ENCODE measurements at regions not wholly inside any gene's neighbourhood (a gene's known extent, or its start where the extent isn't known, plus 50 kb on each side); places are given as distances from the start of the nearest gene placed in this dataset.

- WGBS, 2 donors, result 25 to 64% methylated on average over 1 of the region's 1 CpG
These were observed 627.3 kb downstream of the PLOD2 start for GRCh38 chr3:145533696-145534095.

GRCh38 chr3:145536461-145536860 lies 624.5 kb downstream of the PLOD2 start:
- Histone ChIP-seq H3K27ac (no peak overlapping the region), H3K36me3 (replicated peaks in 1 of 2; ENCODE audit: insufficient read depth in 1 of 2, low read depth in 2 of 2) (no peaks in the 10 kb centered on the region), H3K9me3 (no peaks in the 10 kb centered on the region), H3K4me1 (no peaks in the 10 kb centered on the region), H3K27me3 (no peaks in the 10 kb centered on the region), H3K4me3 (no peak overlapping the region)
- intact Hi-C loops (cut with DNase I), result no loop called here
- no peak for DNase-seq
- no peak for TF ChIP-seq POLR2A (IDR thresholded peaks at IDR 0.05)
- no peak for TF ChIP-seq CTCF (IDR thresholded peaks at IDR 0.05)
- ATAC-seq, result no peak

More at GRCh38 chr3:145533696-145534095, 627.3 kb downstream of the PLOD2 start:
- DNase-seq, result no peak
- Histone ChIP-seq H3K27ac (no peak overlapping the region), H3K36me3 (replicated peaks in 1 of 2; ENCODE audit: insufficient read depth in 1 of 2, low read depth in 2 of 2) (no peaks in the 10 kb centered on the region), H3K4me3 (no peak overlapping the region), H3K27me3 (no peaks in the 10 kb centered on the region), H3K9me3 (no peaks in the 10 kb centered on the region), H3K4me1 (no peaks in the 10 kb centered on the region)
- TF ChIP-seq POLR2A (IDR thresholded peaks at IDR 0.05), result no peak
- no peak for TF ChIP-seq CTCF (IDR thresholded peaks at IDR 0.05)
- no peak for ATAC-seq
- intact Hi-C loops (cut with DNase I), result no loop called here

GRCh38 chr3:145550522-145550921 lies 610.5 kb downstream of the PLOD2 start:
- TF ChIP-seq POLR2A (IDR thresholded peaks at IDR 0.05) (no peak), CTCF (IDR thresholded peaks at IDR 0.05) (no peak)
- Histone ChIP-seq H3K27ac (no peak overlapping the region), H3K9me3 (no peaks in the 10 kb centered on the region), H3K4me1 (no peaks in the 10 kb centered on the region), H3K36me3 (replicated peaks in 1 of 2; ENCODE audit: insufficient read depth in 1 of 2, low read depth in 2 of 2) (no peaks in the 10 kb centered on the region), H3K27me3 (no peaks in the 10 kb centered on the region), H3K4me3 (no peak overlapping the region)
- ATAC-seq (no peak), DNase-seq (no peak)
- intact Hi-C loops (cut with DNase I), result no loop called here
- WGBS, 2 donors, result 0% methylated on average over 1 of the region's 1 CpG

GRCh38 chr3:145557405-145557804 lies 603.6 kb downstream of the PLOD2 start:
- no peak for TF ChIP-seq POLR2A (IDR thresholded peaks at IDR 0.05)
- no peak for TF ChIP-seq CTCF (IDR thresholded peaks at IDR 0.05)
- H3K27me3 ChIP-seq, result no peaks in the 10 kb centered on the region
- DNase-seq (peak in 2 of 4 donors; percentile 5 to 16), ATAC-seq (peak; percentile 35)
- intact Hi-C loops (cut with DNase I), result no loop called here
- WGBS, 2 donors, result 25 to 29% methylated on average over 2 of the region's 2 CpGs
- no peak overlapping the region for H3K4me3 ChIP-seq
- no peak overlapping the region for H3K27ac ChIP-seq
- H3K4me1 ChIP-seq, result no peaks in the 10 kb centered on the region
- no peaks in the 10 kb centered on the region for H3K36me3 ChIP-seq (replicated peaks in 1 of 2; ENCODE audit: insufficient read depth in 1 of 2, low read depth in 2 of 2)
- H3K9me3 ChIP-seq, result no peaks in the 10 kb centered on the region

GRCh38 chr3:145578471-145578870 lies 582.5 kb downstream of the PLOD2 start:
- no peaks in the 10 kb centered on the region for H3K4me1 ChIP-seq
- ATAC-seq, result no peak
- no peak for DNase-seq
- H3K27ac ChIP-seq, result no peak overlapping the region
- no peaks in the 10 kb centered on the region for H3K9me3 ChIP-seq
- WGBS, 2 donors, result 57 to 73% methylated on average over 1 of the region's 1 CpG
- no peaks in the 10 kb centered on the region for H3K27me3 ChIP-seq
- H3K4me3 ChIP-seq, result no peak overlapping the region
- no peaks in the 10 kb centered on the region for H3K36me3 ChIP-seq (replicated peaks in 1 of 2; ENCODE audit: insufficient read depth in 1 of 2, low read depth in 2 of 2)
- TF ChIP-seq POLR2A (IDR thresholded peaks at IDR 0.05), result no peak
- TF ChIP-seq CTCF (IDR thresholded peaks at IDR 0.05), result no peak
- intact Hi-C loops (cut with DNase I), result no loop called here

Data from body of pancreas (tissue), 4 donors.